Ovary (tissue), 7 donors: ENCODE measurements at regions not wholly inside any gene's neighbourhood (a gene's known extent, or its start where the extent isn't known, plus 50 kb on each side); places are given as distances from the start of the nearest gene placed in this dataset.
"Not testable (repeated sequence)": the region's sequence is repeated elsewhere in the genome, so short reads cannot be mapped to it uniquely, and the experiment has no call there.

Experiments used
- DNase-seq, 5 donors: peaks; one replicate each; pipeline ENCODE4 v3.0.0-alpha.2; 2019 to 2020
- H3K27ac ChIP-seq, 2 donors: fragments of 200-600 bp; one replicate each; pipeline versions ENCODE4 v1.5.1 to v1.8.0; 2019 to 2022
- H3K27me3 ChIP-seq: fragments of 200-600 bp; one replicate; pipeline ENCODE4 v1.8.0; 2022
- H3K36me3 ChIP-seq: fragments of 200-600 bp; sonication (generic); one replicate; pipeline ENCODE4 v1.5.1; 2019
- H3K4me1 ChIP-seq: one replicate; pipeline ENCODE4 v1.8.1; 2013; ENCODE audit warnings: mild to moderate bottlenecking, moderate library complexity; ENCODE audit not compliant: insufficient read depth
- H3K4me3 ChIP-seq: fragments of 200-600 bp; sonication (generic); one replicate; pipeline ENCODE4 v1.5.1; 2017
- H3K9me3 ChIP-seq, 2 donors: fragments of 200-600 bp in 1 of 2; sonication (generic) in 1 of 2; one replicate each; pipeline versions ENCODE4 v1.5.1 to v1.8.1; 2013 to 2019; ENCODE audit warnings: mild to moderate bottlenecking in 1 of 2, moderate library complexity in 1 of 2
- EP300 ChIP-seq: sonication (generic); formaldehyde crosslinking; IDR thresholded peaks from one replicate; pipeline ENCODE4 v1.6.1; 2017; ENCODE audit warnings: antibody characterized with exemption
- POLR2A ChIP-seq: fragments of 450-650 bp; IDR thresholded peaks from one replicate; pipeline ENCODE4 v1.6.1; 2017; ENCODE audit warnings: antibody characterized with exemption, mild to moderate bottlenecking, moderate library complexity
- WGBS, 3 donors: extraction: QIAGEN DNeasy Blood & Tissue Kit in 1 of 3; methylation state at CpG; one replicate each; pipeline versions ENCODE4 v1.1.5 to v1.1.7; 2013 to 2017; 5-methylcytosine and 5-hydroxymethylcytosine counted together
- intact Hi-C, 4 donors: fragments of 100-400 bp; cut with DNase I; formaldehyde crosslinking; loops; one replicate each; pipeline versions ENCODE4 v1.11.0 to v1.15.1; 2022 to 2023
- TF ChIP-seq, protein P1 (sequence below), 3 donors: fragments of 450-650 bp in 2 of 3; fragments of 200-600 bp in 1 of 3; IDR thresholded peaks; one replicate each; pipeline versions ENCODE4 v1.5.1 to v1.8.0; 2016 to 2022; ENCODE audit warnings: antibody characterized with exemption in 3 of 3, mild to moderate bottlenecking in 1 of 3
- donor health status: DM: no; HTN: no; CAD: no; lungs with moderate emphysema.
- donor health status: DM: no; HTN: no; CAD: no.
- donor health status: Bipolar disorder and iron deficiency.
- donor health status: DM: no; HTN: no; CAD: no.
- donor health status: DM: yes; HTN: yes; CAD: no.

DNA sequence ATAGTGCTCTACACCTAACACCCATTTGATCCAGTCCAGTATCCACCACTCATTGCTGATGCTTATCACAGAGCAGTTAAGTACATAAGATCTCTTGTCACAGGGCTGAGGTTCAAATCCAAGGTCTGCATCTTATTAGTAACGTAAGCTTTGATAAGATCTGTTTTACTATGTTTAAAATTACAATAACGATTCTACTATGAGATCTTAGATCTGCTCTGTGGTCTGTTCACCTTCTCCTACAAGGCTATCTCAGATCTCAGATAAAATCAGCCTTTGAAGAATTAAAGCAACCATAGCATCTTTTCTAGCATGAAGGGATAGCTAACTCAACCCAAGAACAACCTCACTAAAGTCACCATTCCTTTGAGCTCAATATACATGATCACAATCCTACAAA, 431.0 kb upstream of the RORB start:
- 66 to 80% (median 77%) methylated on average over 2 of the region's 2 CpGs for WGBS, 3 donors

DNA sequence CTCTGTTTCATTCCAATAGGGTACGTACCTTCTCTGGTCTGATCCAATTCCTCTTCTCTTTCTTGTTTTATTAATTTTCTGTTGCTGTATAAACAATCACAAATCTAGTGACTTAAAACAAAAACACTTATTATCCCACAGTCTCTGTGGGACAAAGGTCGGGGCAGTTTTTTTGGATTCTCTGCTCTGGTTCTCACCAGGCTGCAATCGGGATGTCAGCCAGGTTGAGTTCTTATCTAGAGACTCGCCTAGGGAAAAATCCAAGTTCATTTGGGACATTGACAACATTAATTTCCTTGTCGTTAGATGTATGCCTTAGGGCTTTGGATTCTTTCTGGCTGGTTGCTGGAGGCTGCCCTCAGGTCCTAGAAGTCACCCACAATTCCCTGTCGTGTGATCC, 430.5 kb upstream of the RORB start:
- WGBS, 3 donors: 28 to 51% (median 46%) methylated on average over 6 of the region's 6 CpGs
- Histone ChIP-seq H3K27me3 (no peaks in the 10 kb centered on the region), H3K4me3 (no peak overlapping the region), H3K27ac (no peak overlapping the region), H3K36me3 (no peaks in the 10 kb centered on the region), H3K9me3 (no peaks in the 10 kb centered on the region), H3K4me1 (no peaks in the 10 kb centered on the region)
- no peak for DNase-seq
- TF ChIP-seq POLR2A (no peak), EP300 (no peak)
- TF ChIP-seq, protein P1, sequence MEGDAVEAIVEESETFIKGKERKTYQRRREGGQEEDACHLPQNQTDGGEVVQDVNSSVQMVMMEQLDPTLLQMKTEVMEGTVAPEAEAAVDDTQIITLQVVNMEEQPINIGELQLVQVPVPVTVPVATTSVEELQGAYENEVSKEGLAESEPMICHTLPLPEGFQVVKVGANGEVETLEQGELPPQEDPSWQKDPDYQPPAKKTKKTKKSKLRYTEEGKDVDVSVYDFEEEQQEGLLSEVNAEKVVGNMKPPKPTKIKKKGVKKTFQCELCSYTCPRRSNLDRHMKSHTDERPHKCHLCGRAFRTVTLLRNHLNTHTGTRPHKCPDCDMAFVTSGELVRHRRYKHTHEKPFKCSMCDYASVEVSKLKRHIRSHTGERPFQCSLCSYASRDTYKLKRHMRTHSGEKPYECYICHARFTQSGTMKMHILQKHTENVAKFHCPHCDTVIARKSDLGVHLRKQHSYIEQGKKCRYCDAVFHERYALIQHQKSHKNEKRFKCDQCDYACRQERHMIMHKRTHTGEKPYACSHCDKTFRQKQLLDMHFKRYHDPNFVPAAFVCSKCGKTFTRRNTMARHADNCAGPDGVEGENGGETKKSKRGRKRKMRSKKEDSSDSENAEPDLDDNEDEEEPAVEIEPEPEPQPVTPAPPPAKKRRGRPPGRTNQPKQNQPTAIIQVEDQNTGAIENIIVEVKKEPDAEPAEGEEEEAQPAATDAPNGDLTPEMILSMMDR (IDR thresholded peaks at IDR 0.05): no peak
- intact Hi-C loops: no loop called here

More for the DNA sequence above, 431.0 kb upstream of the RORB start:
- H3K9me3 ChIP-seq: no peaks in the 10 kb centered on the region
- H3K27me3 ChIP-seq: no peaks in the 10 kb centered on the region
- DNase-seq: no peak
- no peak for TF ChIP-seq POLR2A
- no peak for TF ChIP-seq EP300
- TF ChIP-seq, protein P1 (IDR thresholded peaks at IDR 0.05): no peak
- no peaks in the 10 kb centered on the region for H3K36me3 ChIP-seq
- intact Hi-C loops: no loop called here
- no peak overlapping the region for H3K27ac ChIP-seq
- no peaks in the 10 kb centered on the region for H3K4me1 ChIP-seq
- no peak overlapping the region for H3K4me3 ChIP-seq

DNA sequence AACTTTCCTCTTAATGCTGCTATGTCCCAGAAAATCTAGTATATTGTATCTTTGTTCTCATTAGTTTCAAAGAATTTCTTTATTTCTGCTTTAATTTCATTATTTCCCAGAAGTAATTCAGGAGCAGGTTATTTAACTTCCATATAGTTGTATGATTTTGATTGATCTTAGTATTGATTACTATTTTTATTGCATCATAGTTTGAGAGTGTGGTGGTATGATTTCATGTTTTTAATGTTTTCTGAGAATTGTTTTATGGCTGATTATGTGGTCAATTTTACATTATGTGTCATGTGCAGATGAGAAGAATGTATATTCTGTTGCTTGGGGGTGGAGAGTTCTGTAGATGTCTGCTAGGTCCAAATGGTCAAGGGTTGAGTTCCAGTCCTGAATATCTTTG, 425.6 kb upstream of the RORB start:
- H3K27me3 ChIP-seq: no peaks in the 10 kb centered on the region
- DNase-seq: no peak
- no peak overlapping the region for H3K4me3 ChIP-seq
- intact Hi-C loops: no loop called here
- H3K4me1 ChIP-seq: no peaks in the 10 kb centered on the region
- no peak for TF ChIP-seq POLR2A
- TF ChIP-seq, protein P1 (IDR thresholded peaks at IDR 0.05): no peak
- TF ChIP-seq EP300: no peak
- no peaks in the 10 kb centered on the region for H3K9me3 ChIP-seq
- H3K27ac ChIP-seq: no peak overlapping the region
- no peaks in the 10 kb centered on the region for H3K36me3 ChIP-seq

DNA sequence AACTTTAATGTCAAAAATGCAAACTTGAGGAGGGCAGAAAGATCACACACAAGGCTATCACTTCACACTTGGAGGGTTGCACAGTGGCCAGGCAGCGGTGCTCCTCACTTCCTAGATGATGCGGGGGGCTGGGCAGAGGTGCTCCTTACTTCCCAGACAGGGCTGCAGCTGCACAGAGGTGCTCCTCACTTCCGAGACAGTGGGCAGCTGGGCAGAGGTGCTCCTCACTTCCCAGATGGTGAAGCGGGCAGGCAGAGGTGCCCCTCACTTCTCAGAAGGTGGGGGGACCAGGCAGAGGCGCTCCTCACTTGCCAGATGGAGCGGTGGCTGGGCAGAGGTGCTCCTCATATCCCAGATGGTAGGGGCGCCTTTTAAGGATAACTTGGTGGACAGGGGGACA, 423.2 kb upstream of the RORB start:
- no peaks in the 10 kb centered on the region for H3K4me1 ChIP-seq
- no peak for TF ChIP-seq EP300
- no peak for TF ChIP-seq POLR2A
- TF ChIP-seq, protein P1 (IDR thresholded peaks at IDR 0.05): no peak
- H3K4me3 ChIP-seq: no peak overlapping the region
- no peaks in the 10 kb centered on the region for H3K27me3 ChIP-seq
- H3K27ac ChIP-seq: no peak overlapping the region
- WGBS, 3 donors: 82 to 89% (median 83%) methylated on average over 7 of the region's 7 CpGs
- H3K9me3 ChIP-seq: no peaks in the 10 kb centered on the region
- H3K36me3 ChIP-seq: no peaks in the 10 kb centered on the region
- intact Hi-C loops: no loop called here
- DNase-seq: no peak

DNA sequence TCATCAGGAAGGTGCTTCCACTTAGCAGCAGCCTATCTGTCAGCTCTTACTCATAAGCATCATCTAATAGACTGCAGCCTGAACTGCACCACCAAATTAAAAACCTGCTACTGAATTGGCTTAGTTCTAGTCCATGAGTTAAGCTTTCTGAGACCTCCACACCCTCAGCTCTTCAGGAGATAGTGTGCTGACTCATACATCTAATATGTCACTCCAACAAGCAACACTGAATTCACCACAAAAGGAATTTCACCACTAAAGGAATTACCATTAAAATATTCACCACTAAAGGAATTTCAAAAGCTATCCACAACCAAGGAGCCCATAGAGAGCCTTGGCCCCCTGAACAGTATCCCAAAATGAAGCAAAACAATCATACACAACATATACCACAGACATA, 418.5 kb upstream of the RORB start:
- no peaks in the 10 kb centered on the region for H3K36me3 ChIP-seq
- TF ChIP-seq, protein P1 (IDR thresholded peaks at IDR 0.05): no peak
- TF ChIP-seq EP300 (no peak), POLR2A (no peak)
- no peaks in the 10 kb centered on the region for H3K9me3 ChIP-seq
- H3K4me3 ChIP-seq: no peak overlapping the region
- H3K27me3 ChIP-seq: no peaks in the 10 kb centered on the region
- H3K27ac ChIP-seq: no peak overlapping the region
- DNase-seq: no peak
- intact Hi-C loops: no loop called here
- no peaks in the 10 kb centered on the region for H3K4me1 ChIP-seq

DNA sequence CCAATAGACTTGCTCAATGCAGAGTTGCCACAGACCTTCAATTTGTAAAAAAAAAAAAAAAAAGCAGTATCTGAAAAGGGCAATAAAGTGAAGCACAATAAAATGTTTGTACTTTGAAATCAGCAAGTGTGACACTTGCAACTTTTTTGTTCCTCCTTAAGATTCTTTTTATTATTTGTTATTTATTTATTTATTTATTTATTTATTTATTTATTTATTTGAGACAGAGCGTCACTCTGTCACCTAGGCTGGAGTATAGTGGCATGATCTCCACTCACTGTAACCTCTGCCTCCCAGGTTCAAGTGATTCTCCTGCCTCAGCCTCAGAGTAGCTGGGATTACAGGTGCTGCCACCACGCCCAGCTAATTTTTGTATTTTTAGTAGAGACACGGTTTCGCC, 416.5 kb upstream of the RORB start:
- H3K4me1 ChIP-seq, H3K27me3 ChIP-seq, H3K9me3 ChIP-seq, DNase-seq, H3K36me3 ChIP-seq, H3K27ac ChIP-seq, H3K4me3 ChIP-seq, intact Hi-C loops: not testable (repeated sequence)
- WGBS, 3 donors: 86 to 92% (median 89%) methylated on average over 4 of the region's 4 CpGs
